ENCODE measurements at regions not wholly inside any gene's neighbourhood (a gene's known extent, or its start where the extent isn't known, plus 50 kb on each side); places are given as distances from the start of the nearest gene placed in this dataset.

GRCh38 chr9:134585021-134585561, 56.5 kb upstream of the COL5A1 start:
- no peak for TF ChIP-seq SMAD3 (CRISPR knock-in tag; conservative IDR thresholded peaks at IDR 0.05)
- TF ChIP-seq SETDB1 (IDR thresholded peaks at IDR 0.05; ENCODE audit: low read length), result no peak
- no peak for TF ChIP-seq POLR2A (conservative IDR thresholded peaks at IDR 0.05)
- TF ChIP-seq ZNF449 (CRISPR knock-in tag; IDR thresholded peaks at IDR 0.05), result no peak
- TF ChIP-seq SMAD4 (CRISPR knock-in tag; conservative IDR thresholded peaks at IDR 0.05), result no peak
- no peak for TF ChIP-seq CBX8 (IDR thresholded peaks at IDR 0.05; ENCODE audit: borderline replicate concordance, extremely low read depth, low read depth, low read length, poor library complexity, severe bottlenecking)
- TF ChIP-seq MTA3 (IDR thresholded peaks at IDR 0.05; ENCODE audit: borderline replicate concordance), result no peak
- TF ChIP-seq ZNF134 (CRISPR knock-in tag; conservative IDR thresholded peaks at IDR 0.05), result no peak
- TF ChIP-seq POLR2AphosphoS5 (IDR thresholded peaks at IDR 0.05; ENCODE audit: control insufficient read depth, insufficient read depth, low read depth, low read length), result no peak
- no peak for TF ChIP-seq MBD2 (IDR thresholded peaks at IDR 0.05; ENCODE audit: borderline replicate concordance, low read depth)
- no peak for TF ChIP-seq SMARCE1 (IDR thresholded peaks at IDR 0.05)
